ENCODE measurements at regions not wholly inside any gene's neighbourhood (a gene's known extent, or its start where the extent isn't known, plus 50 kb on each side); places are given as distances from the start of the nearest gene placed in this dataset.

DNA sequence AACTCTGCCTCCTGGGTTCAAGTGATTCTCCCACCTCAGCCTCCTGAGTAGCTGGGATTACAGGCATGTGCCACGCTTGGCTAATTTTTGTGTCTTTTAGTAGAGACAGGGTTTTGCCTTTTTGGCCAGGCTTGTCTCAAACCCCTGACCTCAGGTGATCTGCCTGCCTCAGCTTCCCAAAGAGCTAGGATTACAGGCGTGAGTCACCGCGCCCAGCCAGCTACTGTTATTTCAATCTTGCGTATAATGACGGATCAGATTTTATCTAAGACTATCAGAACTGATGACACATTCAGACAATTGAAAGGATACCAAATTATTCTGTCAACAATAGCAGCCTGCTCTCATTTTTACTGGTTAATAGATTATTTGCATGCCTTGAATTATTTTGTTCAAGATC lies 612.2 kb downstream of the ZIC1 start (continued):
- TF ChIP-seq, protein P1, sequence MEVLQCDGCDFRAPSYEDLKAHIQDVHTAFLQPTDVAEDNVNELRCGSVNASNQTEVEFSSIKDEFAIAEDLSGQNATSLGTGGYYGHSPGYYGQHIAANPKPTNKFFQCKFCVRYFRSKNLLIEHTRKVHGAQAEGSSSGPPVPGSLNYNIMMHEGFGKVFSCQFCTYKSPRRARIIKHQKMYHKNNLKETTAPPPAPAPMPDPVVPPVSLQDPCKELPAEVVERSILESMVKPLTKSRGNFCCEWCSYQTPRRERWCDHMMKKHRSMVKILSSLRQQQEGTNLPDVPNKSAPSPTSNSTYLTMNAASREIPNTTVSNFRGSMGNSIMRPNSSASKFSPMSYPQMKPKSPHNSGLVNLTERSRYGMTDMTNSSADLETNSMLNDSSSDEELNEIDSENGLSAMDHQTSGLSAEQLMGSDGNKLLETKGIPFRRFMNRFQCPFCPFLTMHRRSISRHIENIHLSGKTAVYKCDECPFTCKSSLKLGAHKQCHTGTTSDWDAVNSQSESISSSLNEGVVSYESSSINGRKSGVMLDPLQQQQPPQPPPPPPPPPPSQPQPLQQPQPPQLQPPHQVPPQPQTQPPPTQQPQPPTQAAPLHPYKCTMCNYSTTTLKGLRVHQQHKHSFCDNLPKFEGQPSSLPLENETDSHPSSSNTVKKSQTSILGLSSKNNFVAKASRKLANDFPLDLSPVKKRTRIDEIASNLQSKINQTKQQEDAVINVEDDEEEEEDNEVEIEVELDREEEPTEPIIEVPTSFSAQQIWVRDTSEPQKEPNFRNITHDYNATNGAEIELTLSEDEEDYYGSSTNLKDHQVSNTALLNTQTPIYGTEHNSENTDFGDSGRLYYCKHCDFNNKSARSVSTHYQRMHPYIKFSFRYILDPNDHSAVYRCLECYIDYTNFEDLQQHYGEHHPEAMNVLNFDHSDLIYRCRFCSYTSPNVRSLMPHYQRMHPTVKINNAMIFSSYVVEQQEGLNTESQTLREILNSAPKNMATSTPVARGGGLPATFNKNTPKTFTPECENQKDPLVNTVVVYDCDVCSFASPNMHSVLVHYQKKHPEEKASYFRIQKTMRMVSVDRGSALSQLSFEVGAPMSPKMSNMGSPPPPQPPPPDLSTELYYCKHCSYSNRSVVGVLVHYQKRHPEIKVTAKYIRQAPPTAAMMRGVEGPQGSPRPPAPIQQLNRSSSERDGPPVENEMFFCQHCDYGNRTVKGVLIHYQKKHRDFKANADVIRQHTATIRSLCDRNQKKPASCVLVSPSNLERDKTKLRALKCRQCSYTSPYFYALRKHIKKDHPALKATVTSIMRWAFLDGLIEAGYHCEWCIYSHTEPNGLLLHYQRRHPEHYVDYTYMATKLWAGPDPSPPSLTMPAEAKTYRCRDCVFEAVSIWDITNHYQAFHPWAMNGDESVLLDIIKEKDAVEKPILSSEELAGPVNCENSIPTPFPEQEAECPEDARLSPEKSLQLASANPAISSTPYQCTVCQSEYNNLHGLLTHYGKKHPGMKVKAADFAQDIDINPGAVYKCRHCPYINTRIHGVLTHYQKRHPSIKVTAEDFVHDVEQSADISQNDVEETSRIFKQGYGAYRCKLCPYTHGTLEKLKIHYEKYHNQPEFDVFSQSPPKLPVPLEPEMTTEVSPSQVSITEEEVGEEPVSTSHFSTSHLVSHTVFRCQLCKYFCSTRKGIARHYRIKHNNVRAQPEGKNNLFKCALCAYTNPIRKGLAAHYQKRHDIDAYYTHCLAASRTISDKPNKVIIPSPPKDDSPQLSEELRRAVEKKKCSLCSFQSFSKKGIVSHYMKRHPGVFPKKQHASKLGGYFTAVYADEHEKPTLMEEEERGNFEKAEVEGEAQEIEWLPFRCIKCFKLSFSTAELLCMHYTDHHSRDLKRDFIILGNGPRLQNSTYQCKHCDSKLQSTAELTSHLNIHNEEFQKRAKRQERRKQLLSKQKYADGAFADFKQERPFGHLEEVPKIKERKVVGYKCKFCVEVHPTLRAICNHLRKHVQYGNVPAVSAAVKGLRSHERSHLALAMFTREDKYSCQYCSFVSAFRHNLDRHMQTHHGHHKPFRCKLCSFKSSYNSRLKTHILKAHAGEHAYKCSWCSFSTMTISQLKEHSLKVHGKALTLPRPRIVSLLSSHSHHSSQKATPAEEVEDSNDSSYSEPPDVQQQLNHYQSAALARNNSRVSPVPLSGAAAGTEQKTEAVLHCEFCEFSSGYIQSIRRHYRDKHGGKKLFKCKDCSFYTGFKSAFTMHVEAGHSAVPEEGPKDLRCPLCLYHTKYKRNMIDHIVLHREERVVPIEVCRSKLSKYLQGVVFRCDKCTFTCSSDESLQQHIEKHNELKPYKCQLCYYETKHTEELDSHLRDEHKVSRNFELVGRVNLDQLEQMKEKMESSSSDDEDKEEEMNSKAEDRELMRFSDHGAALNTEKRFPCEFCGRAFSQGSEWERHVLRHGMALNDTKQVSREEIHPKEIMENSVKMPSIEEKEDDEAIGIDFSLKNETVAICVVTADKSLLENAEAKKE (CRISPR knock-in tag; IDR thresholded peaks at IDR 0.05) = no peak
- TF ChIP-seq POLR2AphosphoS5 (IDR thresholded peaks at IDR 0.05; ENCODE audit: low read depth) (no peak), EZH2phosphoT487 (IDR thresholded peaks at IDR 0.05; ENCODE audit: unreplicated experiment) (no peak), ZNF114 (CRISPR knock-in tag; IDR thresholded peaks at IDR 0.05) (no peak), CREB1 (CRISPR knock-in tag; IDR thresholded peaks at IDR 0.05; ENCODE audit: low read depth) (no peak)

DNA sequence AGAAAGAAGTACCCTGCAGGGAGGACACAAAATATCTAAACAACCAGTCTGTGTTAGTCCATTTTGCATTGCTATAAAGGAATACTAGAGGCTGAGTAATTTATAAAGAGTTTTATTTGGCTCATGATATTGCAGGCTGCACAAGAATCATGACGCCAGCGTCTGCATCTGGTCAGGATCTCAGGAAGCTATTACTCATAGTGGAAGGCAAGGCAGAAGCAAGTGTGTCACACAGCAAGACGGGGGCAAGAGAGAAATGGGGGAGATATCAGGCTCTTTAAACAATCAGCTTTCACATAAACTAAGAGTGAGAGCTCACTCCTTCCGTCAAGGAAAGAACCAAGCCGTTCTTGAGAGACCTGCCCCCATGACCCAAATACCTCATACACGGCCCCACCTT lies 614.8 kb downstream of the ZIC1 start:
- Mint-ChIP-seq H3K4me3 (no peak overlapping the region), H3K4me1 (peaks cover 3% of the 10 kb centered on the region; the same call in 1 of the 3 replicates), H3K36me3 (ENCODE audit: low read depth) (no peaks in the 10 kb centered on the region), H3K27me3 (ENCODE audit: insufficient read depth, low read depth, poor library complexity) (peaks cover 5% of the 10 kb centered on the region), H3K9me3 (no peaks in the 10 kb centered on the region), H3K27ac (no peak overlapping the region)
- H3K79me2 ChIP-seq (replicated peaks; ENCODE audit: insufficient read depth) = no peaks in the 10 kb centered on the region
- no peak overlapping the region for H3K4me2 ChIP-seq
- H3K36me3 ChIP-seq (ENCODE audit: insufficient read depth) = no peaks in the 10 kb centered on the region
- H3K27ac ChIP-seq (ENCODE audit: low read depth) = no peak overlapping the region
- H3K27me3 ChIP-seq (ENCODE audit: insufficient read depth) = no peaks in the 10 kb centered on the region
- no peaks in the 10 kb centered on the region for H3F3A ChIP-seq (replicated peaks; ENCODE audit: low read depth)
- H4K20me1 ChIP-seq (replicated peaks; ENCODE audit: insufficient read depth) = no peaks in the 10 kb centered on the region
- peaks cover 6% of the 10 kb centered on the region for H3K9me2 ChIP-seq (ENCODE audit: insufficient read depth)
- H3K4me3 ChIP-seq = no peak overlapping the region
- ATAC-seq (no peak), DNase-seq (ENCODE audit: low spot score) (no peak)
- no peak overlapping the region for H2AFZ ChIP-seq
- H3K4me1 ChIP-seq (ENCODE audit: insufficient read depth) = no peaks in the 10 kb centered on the region
- no peak for TF ChIP-seq JUNB (IDR thresholded peaks at IDR 0.05; ENCODE audit: unreplicated experiment)
- TF ChIP-seq EZH2phosphoT487 (IDR thresholded peaks at IDR 0.05; ENCODE audit: unreplicated experiment) = no peak
- no peak for TF ChIP-seq ZNF331 (CRISPR knock-in tag; IDR thresholded peaks at IDR 0.05; ENCODE audit: low read depth)
- TF ChIP-seq, protein P2, sequence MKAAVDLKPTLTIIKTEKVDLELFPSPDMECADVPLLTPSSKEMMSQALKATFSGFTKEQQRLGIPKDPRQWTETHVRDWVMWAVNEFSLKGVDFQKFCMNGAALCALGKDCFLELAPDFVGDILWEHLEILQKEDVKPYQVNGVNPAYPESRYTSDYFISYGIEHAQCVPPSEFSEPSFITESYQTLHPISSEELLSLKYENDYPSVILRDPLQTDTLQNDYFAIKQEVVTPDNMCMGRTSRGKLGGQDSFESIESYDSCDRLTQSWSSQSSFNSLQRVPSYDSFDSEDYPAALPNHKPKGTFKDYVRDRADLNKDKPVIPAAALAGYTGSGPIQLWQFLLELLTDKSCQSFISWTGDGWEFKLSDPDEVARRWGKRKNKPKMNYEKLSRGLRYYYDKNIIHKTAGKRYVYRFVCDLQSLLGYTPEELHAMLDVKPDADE (IDR thresholded peaks at IDR 0.05) = no peak
- no peak for TF ChIP-seq EZH2 (IDR thresholded peaks at IDR 0.05; ENCODE audit: low read depth, unreplicated experiment)
- TF ChIP-seq, protein P3, sequence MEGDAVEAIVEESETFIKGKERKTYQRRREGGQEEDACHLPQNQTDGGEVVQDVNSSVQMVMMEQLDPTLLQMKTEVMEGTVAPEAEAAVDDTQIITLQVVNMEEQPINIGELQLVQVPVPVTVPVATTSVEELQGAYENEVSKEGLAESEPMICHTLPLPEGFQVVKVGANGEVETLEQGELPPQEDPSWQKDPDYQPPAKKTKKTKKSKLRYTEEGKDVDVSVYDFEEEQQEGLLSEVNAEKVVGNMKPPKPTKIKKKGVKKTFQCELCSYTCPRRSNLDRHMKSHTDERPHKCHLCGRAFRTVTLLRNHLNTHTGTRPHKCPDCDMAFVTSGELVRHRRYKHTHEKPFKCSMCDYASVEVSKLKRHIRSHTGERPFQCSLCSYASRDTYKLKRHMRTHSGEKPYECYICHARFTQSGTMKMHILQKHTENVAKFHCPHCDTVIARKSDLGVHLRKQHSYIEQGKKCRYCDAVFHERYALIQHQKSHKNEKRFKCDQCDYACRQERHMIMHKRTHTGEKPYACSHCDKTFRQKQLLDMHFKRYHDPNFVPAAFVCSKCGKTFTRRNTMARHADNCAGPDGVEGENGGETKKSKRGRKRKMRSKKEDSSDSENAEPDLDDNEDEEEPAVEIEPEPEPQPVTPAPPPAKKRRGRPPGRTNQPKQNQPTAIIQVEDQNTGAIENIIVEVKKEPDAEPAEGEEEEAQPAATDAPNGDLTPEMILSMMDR (conservative IDR thresholded peaks at IDR 0.05; ENCODE audit: low read depth in 2 of 2) = no peak
- TF ChIP-seq CREB1 (CRISPR knock-in tag; IDR thresholded peaks at IDR 0.05; ENCODE audit: low read depth) = no peak
- TF ChIP-seq NANOG (IDR thresholded peaks at IDR 0.05; ENCODE audit: borderline replicate concordance) = no peak
- TF ChIP-seq, protein P4, sequence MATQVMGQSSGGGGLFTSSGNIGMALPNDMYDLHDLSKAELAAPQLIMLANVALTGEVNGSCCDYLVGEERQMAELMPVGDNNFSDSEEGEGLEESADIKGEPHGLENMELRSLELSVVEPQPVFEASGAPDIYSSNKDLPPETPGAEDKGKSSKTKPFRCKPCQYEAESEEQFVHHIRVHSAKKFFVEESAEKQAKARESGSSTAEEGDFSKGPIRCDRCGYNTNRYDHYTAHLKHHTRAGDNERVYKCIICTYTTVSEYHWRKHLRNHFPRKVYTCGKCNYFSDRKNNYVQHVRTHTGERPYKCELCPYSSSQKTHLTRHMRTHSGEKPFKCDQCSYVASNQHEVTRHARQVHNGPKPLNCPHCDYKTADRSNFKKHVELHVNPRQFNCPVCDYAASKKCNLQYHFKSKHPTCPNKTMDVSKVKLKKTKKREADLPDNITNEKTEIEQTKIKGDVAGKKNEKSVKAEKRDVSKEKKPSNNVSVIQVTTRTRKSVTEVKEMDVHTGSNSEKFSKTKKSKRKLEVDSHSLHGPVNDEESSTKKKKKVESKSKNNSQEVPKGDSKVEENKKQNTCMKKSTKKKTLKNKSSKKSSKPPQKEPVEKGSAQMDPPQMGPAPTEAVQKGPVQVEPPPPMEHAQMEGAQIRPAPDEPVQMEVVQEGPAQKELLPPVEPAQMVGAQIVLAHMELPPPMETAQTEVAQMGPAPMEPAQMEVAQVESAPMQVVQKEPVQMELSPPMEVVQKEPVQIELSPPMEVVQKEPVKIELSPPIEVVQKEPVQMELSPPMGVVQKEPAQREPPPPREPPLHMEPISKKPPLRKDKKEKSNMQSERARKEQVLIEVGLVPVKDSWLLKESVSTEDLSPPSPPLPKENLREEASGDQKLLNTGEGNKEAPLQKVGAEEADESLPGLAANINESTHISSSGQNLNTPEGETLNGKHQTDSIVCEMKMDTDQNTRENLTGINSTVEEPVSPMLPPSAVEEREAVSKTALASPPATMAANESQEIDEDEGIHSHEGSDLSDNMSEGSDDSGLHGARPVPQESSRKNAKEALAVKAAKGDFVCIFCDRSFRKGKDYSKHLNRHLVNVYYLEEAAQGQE (IDR thresholded peaks at IDR 0.05; ENCODE audit: unreplicated experiment) = no peak

Data from GM23338 (cell line).